K562 (cell line): ENCODE measurements at regions not wholly inside any gene's neighbourhood (a gene's known extent, or its start where the extent isn't known, plus 50 kb on each side); places are given as distances from the start of the nearest gene placed in this dataset.

Source experiments
- ATAC-seq: fragments of 200-7000 bp; cut with Tn5 transposase; 3 replicates; pipeline ENCODE4 v1.9.1; 2020; ENCODE audit warnings: moderate library complexity
- BruUV-seq: library from RNA; stranded (reverse); fragments of 400-500 nt; replicated peaks from 2 replicates; lab custom pipeline; 2021; lab: Mats Ljungman, UMichigan
- CTCF ChIA-PET: fragments of 300-600 bp; formaldehyde crosslinking; extraction: SDS; loops from one replicate; lab custom pipeline; 2021; ENCODE audit warnings: low intra/inter-chr PET ratio; lab: Yijun Ruan, JAX
- POLR2A ChIA-PET: fragments of 300-600, 350-650 bp; sonication (Branson Sonifier 250); formaldehyde crosslinking; extraction: SDS; loops from one replicate; lab custom pipeline; 2021; ENCODE audit warnings: antibody characterized with exemption, inconsistent platforms; lab: Yijun Ruan, JAX
- DNase-seq, 4 experiments: peaks; one replicate each; pipeline versions ENCODE4 v3.0.0 to v3.0.0-alpha.2; 2011 to 2018; ENCODE audit warnings: low spot score in 3 of 4, mixed read lengths in 3 of 4; ENCODE audit errors: extremely low read depth in 1 of 4
- FAIRE-seq: peaks from 2 replicates; lab custom pipeline; 2011; peaks lifted over from hg19 to GRCh38; lab: Jason Lieb, UNC
- H2AFZ ChIP-seq: 2 replicates; pipeline ENCODE4 v1.6.0; 2011; ENCODE audit warnings: low read depth, low read length, control low read depth, inconsistent platforms
- H3K27ac ChIP-seq: fragments of 200-600 bp; 3 replicates; pipeline ENCODE4 v1.8.0; 2011; ENCODE audit warnings: low read depth, mild to moderate bottlenecking, control low read depth, inconsistent platforms, low read length, moderate library complexity, mixed read lengths; ENCODE audit errors: extremely low read depth
- H3K27me3 ChIP-seq, 2 experiments: fragments of 300-600 bp in 1 of 2; 2 replicates in 1 of 2; 3 replicates in 1 of 2; pipeline versions ENCODE4 v1.6.0 to v1.8.0; 2011; ENCODE audit warnings: inconsistent platforms in 2 of 2, low read length in 2 of 2, mild to moderate bottlenecking in 1 of 2, mixed read lengths in 1 of 2, moderate library complexity in 1 of 2; ENCODE audit not compliant: control insufficient read depth in 2 of 2, insufficient read depth in 2 of 2
- H3K36me3 ChIP-seq: fragments of 300-600 bp; 3 replicates; pipeline ENCODE4 v1.8.0; 2011; ENCODE audit warnings: mild to moderate bottlenecking, low read length, inconsistent platforms; ENCODE audit not compliant: control insufficient read depth, insufficient read depth
- H3K4me1 ChIP-seq, 2 experiments: fragments of 200-600 bp in 1 of 2; replicated peaks in 1 of 2; 2 replicates in 1 of 2; 3 replicates in 1 of 2; pipeline versions ENCODE4 v1.5.1 to v1.8.0; 2011; ENCODE audit warnings: inconsistent platforms in 2 of 2, low read length in 2 of 2, mild to moderate bottlenecking in 1 of 2, mixed read lengths in 1 of 2, moderate library complexity in 1 of 2; ENCODE audit not compliant: control insufficient read depth in 2 of 2, insufficient read depth in 2 of 2
- H3K4me2 ChIP-seq: 2 replicates; pipeline ENCODE4 v1.6.1; 2011; ENCODE audit warnings: low read length, control low read depth, inconsistent platforms, mixed read lengths; ENCODE audit not compliant: insufficient read depth
- H3K4me3 ChIP-seq: fragments of 200-600 bp; sonication (generic), shearing (Covaris generic); 2 replicates; pipeline ENCODE4 v1.5.1; 2016; ENCODE audit warnings: control low read depth, inconsistent platforms
- H3K79me2 ChIP-seq: fragments of 200-600 bp; 3 replicates; pipeline ENCODE4 v1.8.0; 2011; ENCODE audit warnings: low read length, inconsistent platforms; ENCODE audit not compliant: control insufficient read depth, insufficient read depth
- H3K9ac ChIP-seq, 2 experiments: 2 replicates each; pipeline versions ENCODE4 v1.6.0 to v1.6.1; 2011; ENCODE audit warnings: low read depth in 2 of 2, low read length in 2 of 2, control low read depth in 1 of 2, inconsistent platforms in 1 of 2, mild to moderate bottlenecking in 1 of 2, mixed read lengths in 1 of 2; ENCODE audit not compliant: insufficient read depth in 1 of 2
- H3K9me1 ChIP-seq: one replicate; pipeline ENCODE4 v1.6.0; 2011; ENCODE audit warnings: inconsistent platforms, mild to moderate bottlenecking, low read length, moderate library complexity; ENCODE audit not compliant: control insufficient read depth, insufficient read depth
- H3K9me3 ChIP-seq: replicated peaks from 2 replicates; pipeline ENCODE4 v1.5.1; 2011; ENCODE audit warnings: low read depth, low read length, inconsistent platforms; ENCODE audit not compliant: control insufficient read depth, insufficient read depth
- H4K20me1 ChIP-seq: replicated peaks from 2 replicates; pipeline ENCODE4 v1.6.1; 2011; ENCODE audit warnings: low read length, inconsistent platforms, mixed read lengths; ENCODE audit not compliant: control insufficient read depth, insufficient read depth
- CSDE1 ChIP-seq, 2 experiments: fragments of 450-650 bp; IDR thresholded peaks; 2 replicates each; pipeline ENCODE4 v1.6.1; 2016; ENCODE audit warnings: mild to moderate bottlenecking in 1 of 2
- DLX4 ChIP-seq: fragments of 250-450 bp; sonication (Bioruptor Pico); IDR thresholded peaks from 2 replicates; pipeline ENCODE4 v1.6.1; 2021; ENCODE audit warnings: mild to moderate bottlenecking
- EP300 ChIP-seq: IDR thresholded peaks from 2 replicates; pipeline ENCODE4 v1.6.1; 2012; ENCODE audit warnings: low read length, improper control_type of control experiment
- HLTF ChIP-seq: fragments of 450-650 bp; IDR thresholded peaks from 2 replicates; pipeline ENCODE4 v1.6.1; 2016
- HNRNPUL1 ChIP-seq: fragments of 200-400 bp; formaldehyde crosslinking; IDR thresholded peaks from 2 replicates; pipeline ENCODE4 v1.6.1; 2017; ENCODE audit warnings: low read length
- MAFF ChIP-seq: IDR thresholded peaks from 2 replicates; pipeline ENCODE4 v1.6.1; 2012; ENCODE audit warnings: low read length, improper control_type of control experiment
- POLR2B ChIP-seq: fragments of 450-650 bp; IDR thresholded peaks from 2 replicates; pipeline ENCODE4 v1.6.1; 2018; ENCODE audit warnings: low read depth; ENCODE audit not compliant: partially characterized antibody
- RFX5 ChIP-seq: IDR thresholded peaks from 2 replicates; pipeline ENCODE4 v1.6.1; 2011; ENCODE audit warnings: low read depth, mild to moderate bottlenecking, improper control_type of control experiment, low read length
- SNIP1 ChIP-seq: fragments of 450-650 bp; IDR thresholded peaks from 2 replicates; pipeline ENCODE4 v1.7.1; 2017; ENCODE audit warnings: low read depth, mild to moderate bottlenecking
- SPI1 ChIP-seq: IDR thresholded peaks from 2 replicates; pipeline ENCODE4 v1.6.1; 2011; ENCODE audit warnings: low read depth, low read length, control low read depth, borderline replicate concordance
- SRSF9 ChIP-seq: fragments of 200-400 bp; formaldehyde crosslinking; IDR thresholded peaks from 2 replicates; pipeline ENCODE4 v1.6.1; 2017; ENCODE audit warnings: low read depth, low read length, borderline replicate concordance
- TBL1XR1 ChIP-seq, 2 experiments: IDR thresholded peaks; 2 replicates each; pipeline ENCODE4 v1.6.1; 2012; ENCODE audit warnings: improper control_type of control experiment in 2 of 2, low read length in 2 of 2, mild to moderate bottlenecking in 1 of 2
- TSC22D4 ChIP-seq: fragments of 450-650 bp; IDR thresholded peaks from 2 replicates; pipeline ENCODE4 v1.6.1; 2016; ENCODE audit warnings: missing genetic modification characterization, missing biosample characterization, control low read depth
- USF2 ChIP-seq: sonication (generic); formaldehyde crosslinking; IDR thresholded peaks from 2 replicates; pipeline ENCODE4 v1.5.0; 2020; ENCODE audit warnings: missing genetic modification reagents
- ZNF316 ChIP-seq: fragments of 450-650 bp; IDR thresholded peaks from 2 replicates; pipeline ENCODE4 v1.6.1; 2016
- ZNF586 ChIP-seq: fragments of 450-650 bp; formaldehyde crosslinking; conservative IDR thresholded peaks from 2 replicates; pipeline ENCODE4 v1.4.0; 2020; ENCODE audit warnings: mild to moderate bottlenecking, moderate library complexity
- WGBS: fragments of 100-300 bp; shearing (Covaris generic); methylation state at CpG from one replicate; pipeline ENCODE4 v1.1.6; 2016; ENCODE audit warnings: low coverage, mixed read lengths; ENCODE audit not compliant: insufficient coverage; ENCODE audit errors: missing lambda C conversion rate; 5-methylcytosine and 5-hydroxymethylcytosine counted together
- in situ Hi-C: fragments of 300-500 bp; cut with MboI; formaldehyde crosslinking; loops from 4 replicates; pipeline ENCODE4 v1.15.0; 2018; ENCODE audit warnings: inconsistent platforms, mixed read lengths
- intact Hi-C: fragments of 100-400 bp; cut with micrococcal nuclease; formaldehyde crosslinking; loops from 2 replicates; pipeline ENCODE4 v1.14.2; 2022

DNA sequence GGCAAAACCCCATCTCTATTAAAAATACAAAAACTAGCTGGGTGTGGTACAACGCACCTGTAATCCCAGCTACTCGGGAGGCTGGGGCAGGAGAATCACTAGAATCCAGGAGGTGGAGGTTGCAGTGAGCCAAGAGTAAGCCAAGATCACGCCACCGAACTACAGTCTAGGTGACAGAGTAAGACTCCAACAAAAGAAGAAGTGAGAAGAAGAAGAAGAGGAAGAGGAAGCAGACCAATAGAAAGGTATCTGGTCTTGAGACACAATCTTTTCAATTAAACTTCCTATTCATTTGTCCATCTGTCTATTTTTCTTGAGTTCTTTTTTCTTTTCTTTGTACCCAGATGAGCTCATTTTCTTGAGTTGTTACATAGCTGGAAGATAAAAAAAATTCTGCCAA, 55.7 kb upstream of the ACADM start:
- Histone ChIP-seq H3K27ac (no peak overlapping the region), H3K79me2 (peaks cover 42% of the 10 kb centered on the region), H3K9me1 (no peaks in the 10 kb centered on the region), H3K4me3 (no peak overlapping the region), H3K9ac (no peak overlapping the region), H3K9me3 (no peaks in the 10 kb centered on the region), H3K4me2 (no peak overlapping the region), H3K36me3 (no peaks in the 10 kb centered on the region), H3K27me3 (no peaks in the 10 kb centered on the region), H4K20me1 (no peaks in the 10 kb centered on the region), H2AFZ (no peak overlapping the region), H3K4me1 (peaks cover 7 to 30% of the 10 kb centered on the region in 2 experiments; a peak in 4 of 5 replicates)
- CTCF ChIA-PET: no interaction called here
- no peak for FAIRE-seq
- WGBS: 53% methylated on average over 4 of the region's 4 CpGs
- TF ChIP-seq SPI1 (no peak), RFX5 (no peak), ZNF586 (CRISPR knock-in tag) (no peak), ZNF316 (no peak), TSC22D4 (tag) (no peak), TBL1XR1 (IDR thresholded peaks at IDR 0.05; ENCODE audit: low read length in 2 of 2) (no peak), SRSF9 (no peak), USF2 (no peak), MAFF (no peak), DLX4 (CRISPR knock-in tag) (no peak), SNIP1 (no peak), HNRNPUL1 (no peak), POLR2B (no peak), EP300 (no peak), HLTF (no peak), CSDE1 (IDR thresholded peaks at IDR 0.05) (no peak)
- intact Hi-C loops: no loop called here
- no peak for ATAC-seq
- no TSS peak for BruUV-seq
- in situ Hi-C loops: no loop called here
- DNase-seq: no peak
- POLR2A ChIA-PET: interaction anchor here (0.7 kb wide), 1 partner anchor 72 kb away, joined by 3 read pairs; no protein-coding TSS in a partner anchor
